Activated CD4-positive, alpha-beta T cell treated with anti-CD3 and anti-CD28 coated beads, Interleukin-2, amount 50 U/mL, for 48 hours (primary cell): ENCODE measurements at regions not wholly inside any gene's neighbourhood (a gene's known extent, or its start where the extent isn't known, plus 50 kb on each side); places are given as distances from the start of the nearest gene placed in this dataset.

ENCODE experiments used
- DNase-seq, 2 experiments: peaks; one replicate each; pipeline ENCODE4 v3.0.0-alpha.2; 2020

DNA sequence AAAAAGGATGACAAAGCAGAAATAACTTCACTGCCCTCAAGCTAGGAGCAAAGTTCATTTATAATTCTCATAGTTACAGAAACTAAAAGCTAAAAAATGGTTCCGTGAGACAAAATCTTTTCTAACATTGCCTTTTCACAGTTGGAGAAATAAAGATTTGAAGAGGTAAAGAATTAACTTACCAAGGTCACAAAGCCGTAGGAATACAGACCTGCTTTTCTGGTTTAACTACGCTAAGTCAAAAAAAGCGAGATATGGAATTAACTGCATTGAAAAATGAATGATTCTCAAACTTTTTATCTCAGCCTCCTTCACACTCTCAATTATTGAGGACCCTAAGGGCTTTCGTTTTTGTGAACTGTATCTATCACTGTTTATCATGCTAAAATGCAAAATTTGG lies 95.3 kb downstream of the SLC17A6 start:
- DNase-seq = no peak

DNA sequence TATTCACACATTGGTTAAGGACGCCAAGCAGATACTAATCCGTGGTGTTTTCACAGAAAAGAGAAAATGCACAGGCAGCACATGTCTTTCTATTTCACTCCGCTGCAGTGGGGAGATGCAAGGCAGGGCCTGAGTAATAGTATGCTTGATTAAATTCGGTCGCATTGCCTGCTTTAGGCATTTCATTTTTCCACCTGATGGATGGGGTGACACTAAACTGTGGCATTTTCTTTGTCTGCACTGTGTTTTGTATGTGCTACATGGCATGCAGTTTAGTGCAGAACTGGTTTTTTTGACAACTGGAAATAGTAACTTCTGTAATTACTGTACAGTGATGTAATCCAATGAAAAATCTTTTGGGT lies 94.9 kb downstream of the SLC17A6 start:
- DNase-seq = no peak

DNA sequence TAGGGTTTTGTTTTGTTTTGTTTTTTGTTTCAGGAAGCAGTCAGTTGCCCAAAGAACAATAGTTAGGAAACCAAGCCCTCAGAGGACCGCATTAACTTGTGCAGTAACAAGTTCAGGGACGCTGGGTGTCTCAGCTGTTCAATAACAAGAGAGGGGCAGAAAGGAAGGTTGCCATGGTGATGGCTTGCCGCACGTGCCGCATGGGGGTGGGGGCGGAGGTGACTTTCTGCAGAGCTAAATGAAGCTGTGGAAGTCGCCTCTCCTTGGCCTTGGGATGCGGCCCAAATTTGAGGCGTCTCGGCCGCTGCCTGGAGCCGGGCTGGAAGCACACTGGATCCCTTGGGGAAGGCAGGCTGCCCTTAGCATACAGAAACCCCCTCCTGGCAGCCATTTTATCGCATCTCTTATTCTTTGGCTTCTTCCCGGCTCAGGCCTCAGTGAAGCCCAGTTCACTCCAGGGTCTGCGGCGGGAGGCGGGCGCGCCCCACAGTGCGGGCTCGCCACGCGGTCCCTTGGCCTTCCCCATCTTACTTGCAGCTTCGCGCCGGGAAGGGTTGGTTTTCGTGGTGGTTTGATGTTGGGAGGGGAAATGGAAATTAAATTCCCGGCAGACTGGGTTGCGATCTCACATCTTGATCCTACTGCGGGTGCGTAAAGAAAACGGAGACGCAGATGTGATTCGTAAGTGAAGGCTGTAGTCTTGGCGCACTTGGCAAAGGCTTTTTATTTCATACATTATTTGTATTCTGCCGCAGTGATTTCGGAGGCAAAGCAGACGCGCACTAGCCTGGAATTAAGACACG lies 94.3 kb downstream of the SLC17A6 start:
- DNase-seq = peak in 1 of 2 experiments; percentile 1

DNA sequence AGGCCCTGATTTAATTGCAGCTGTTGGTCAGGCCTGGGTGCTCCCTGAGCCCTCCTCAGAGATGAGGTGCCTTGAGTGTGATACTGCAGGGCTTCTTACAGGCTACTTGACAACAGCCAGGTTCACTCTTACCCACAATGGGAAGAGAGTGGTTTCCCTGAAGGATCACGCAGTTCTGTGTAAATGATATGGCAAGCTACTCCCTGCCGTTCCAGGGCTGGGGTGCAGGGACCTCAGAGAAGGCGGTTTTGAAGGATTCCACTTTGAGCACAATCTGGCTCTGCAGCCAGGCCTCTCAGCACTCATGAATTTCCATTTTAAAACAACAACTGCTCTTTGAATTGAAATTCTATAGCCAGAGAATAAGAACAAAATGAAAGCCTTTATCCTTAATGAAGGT lies 92.9 kb downstream of the SLC17A6 start:
- no peak for DNase-seq

DNA sequence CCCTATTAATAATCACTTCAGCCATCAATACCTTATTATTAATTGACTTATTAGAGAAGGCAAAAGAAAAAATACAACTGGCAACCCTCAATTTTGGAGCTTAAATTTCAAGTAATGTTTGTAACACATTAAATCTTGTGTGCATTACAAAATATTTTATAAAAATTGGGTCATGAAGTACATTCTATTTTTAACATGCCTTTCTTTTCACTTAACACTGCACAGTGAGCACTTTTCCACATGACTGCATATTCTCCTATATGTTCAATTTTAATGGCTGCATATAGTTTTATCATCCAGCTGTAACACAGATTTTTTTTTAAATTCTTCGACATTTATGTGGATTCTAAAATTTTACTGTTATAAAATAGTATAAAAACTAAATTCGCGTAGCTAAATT lies 92.5 kb downstream of the SLC17A6 start:
- DNase-seq = no peak

DNA sequence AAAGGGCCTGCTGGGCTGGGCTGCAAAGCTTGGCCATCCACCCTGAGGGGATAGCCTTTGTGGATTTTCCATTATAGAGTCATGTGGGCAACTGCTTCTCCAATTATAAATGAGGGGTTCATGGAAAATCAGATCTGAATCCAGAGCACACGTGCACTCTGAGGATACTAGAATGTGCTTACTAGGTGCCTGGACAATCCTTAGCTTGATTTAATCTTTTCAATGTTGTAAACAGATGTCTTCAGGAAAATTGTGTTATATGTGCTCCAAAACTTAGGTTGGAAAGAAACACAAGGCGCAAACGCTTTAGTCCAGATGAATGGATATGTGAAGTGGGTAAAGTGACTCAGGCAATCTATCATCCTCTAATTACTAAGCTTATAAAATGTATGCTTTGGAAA lies 92.0 kb downstream of the SLC17A6 start:
- no peak for DNase-seq
